GM21381 (cell line): ENCODE measurements at regions not wholly inside any gene's neighbourhood (a gene's known extent, or its start where the extent isn't known, plus 50 kb on each side); places are given as distances from the start of the nearest gene placed in this dataset.
"Not testable (repeated sequence)": the region's sequence is repeated elsewhere in the genome, so short reads cannot be mapped to it uniquely, and the experiment has no call there.

Experiments used
- ATAC-seq: cut with Tn5 transposase; IDR thresholded peaks from one replicate; pipeline ENCODE4 v1.9.1; 2021; ENCODE audit warnings: mild to moderate bottlenecking, moderate library complexity; ENCODE audit not compliant: unreplicated experiment

- no peak for ATAC-seq
Measured at GRCh38 chr4:151459375-151459774, 50.4 kb downstream of the FHIP1A start.

- ATAC-seq = no peak
Measured at GRCh38 chr4:151460434-151460833, 51.5 kb downstream of the FHIP1A start.

- ATAC-seq = no peak
Measured at GRCh38 chr4:151462554-151462953, 53.6 kb downstream of the FHIP1A start.

DNA sequence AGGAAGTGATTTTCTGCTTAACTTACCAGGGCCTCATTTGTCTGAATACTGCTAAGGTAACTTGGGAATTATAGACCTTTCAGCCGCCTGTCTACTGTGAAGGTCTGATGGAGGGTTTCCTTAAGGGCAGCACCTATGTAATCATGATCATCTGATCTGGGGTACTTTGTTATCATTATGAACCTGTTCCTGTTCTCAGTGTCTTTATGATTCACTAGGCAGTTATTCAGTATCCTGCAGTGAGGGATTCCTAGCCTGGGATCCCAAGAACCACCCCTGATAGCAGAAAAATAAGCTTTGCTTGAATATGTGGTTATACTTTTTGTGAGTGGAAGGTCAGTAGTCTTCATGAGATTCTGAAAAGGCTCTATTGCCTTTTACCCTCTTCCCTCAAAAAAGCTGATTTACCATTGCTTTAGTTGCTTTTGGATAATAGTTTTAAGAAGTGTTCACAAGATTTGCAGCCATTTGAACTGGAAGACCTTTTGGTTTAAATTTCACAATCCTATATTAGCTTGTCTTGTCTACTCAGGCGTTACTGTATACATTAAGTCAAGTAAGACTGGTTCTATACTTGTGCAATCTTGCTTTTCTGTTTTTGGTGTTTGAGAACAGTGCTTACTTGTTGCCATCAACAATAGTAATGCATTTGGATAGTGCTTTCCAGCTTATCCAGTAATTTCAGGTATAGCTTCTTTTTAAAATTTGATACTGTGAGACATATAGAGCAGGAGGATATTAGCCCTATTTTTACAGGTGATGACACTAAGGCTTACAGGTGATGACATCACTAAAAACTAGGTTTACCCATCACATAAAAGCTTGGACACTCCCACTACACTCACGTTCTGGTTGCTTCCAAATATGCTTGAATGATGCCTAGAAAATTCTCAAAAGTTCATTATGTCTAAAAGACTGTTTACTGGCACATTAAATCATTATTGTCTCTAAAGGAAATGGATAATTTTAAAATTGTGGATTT is 60.0 kb downstream of the FHIP1A start:
- ATAC-seq = no peak

GRCh38 chr4:151469970-151470369 is 61.0 kb downstream of the FHIP1A start:
- no peak for ATAC-seq

DNA sequence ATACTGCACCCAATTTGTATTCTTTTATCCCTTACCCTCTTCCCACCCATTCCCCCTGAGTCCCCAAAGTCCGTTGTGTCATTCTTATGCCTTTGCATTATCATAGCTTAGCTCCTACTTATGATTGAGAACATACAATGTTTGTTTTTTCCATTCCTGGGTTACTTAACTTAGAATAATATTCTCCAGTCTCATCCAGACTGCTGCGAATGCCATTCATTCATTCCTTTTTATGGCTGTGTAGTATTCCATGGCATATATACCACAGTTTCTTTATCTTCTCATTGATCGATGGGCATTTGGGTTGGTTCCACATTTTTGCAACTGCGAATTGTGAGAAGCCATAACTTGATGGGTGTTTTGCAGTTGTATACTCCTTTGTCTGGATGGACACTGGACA is 62.8 kb downstream of the FHIP1A start:
- ATAC-seq = no peak

GRCh38 chr4:151472297-151472696 is 63.3 kb downstream of the FHIP1A start:
- ATAC-seq = no peak

DNA sequence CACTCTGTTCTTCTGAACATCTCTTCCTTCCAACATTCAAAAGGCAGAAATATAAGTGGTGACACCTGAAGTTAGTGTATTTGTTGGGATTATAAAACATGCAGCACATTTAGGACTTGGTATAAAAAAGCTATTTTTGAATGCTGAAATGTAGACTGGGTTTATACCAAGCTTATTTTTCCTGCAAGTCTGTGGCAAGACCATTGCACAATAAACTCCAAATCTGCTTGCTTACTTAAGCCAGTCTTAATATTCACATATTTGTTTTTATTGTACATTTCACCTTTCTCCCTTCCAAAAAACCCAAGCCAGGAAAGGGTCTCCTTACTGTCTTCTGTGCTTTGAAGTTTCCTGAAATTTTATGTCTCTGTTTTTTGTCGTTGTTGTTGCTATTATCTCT is 63.7 kb downstream of the FHIP1A start:
- no peak for ATAC-seq

DNA sequence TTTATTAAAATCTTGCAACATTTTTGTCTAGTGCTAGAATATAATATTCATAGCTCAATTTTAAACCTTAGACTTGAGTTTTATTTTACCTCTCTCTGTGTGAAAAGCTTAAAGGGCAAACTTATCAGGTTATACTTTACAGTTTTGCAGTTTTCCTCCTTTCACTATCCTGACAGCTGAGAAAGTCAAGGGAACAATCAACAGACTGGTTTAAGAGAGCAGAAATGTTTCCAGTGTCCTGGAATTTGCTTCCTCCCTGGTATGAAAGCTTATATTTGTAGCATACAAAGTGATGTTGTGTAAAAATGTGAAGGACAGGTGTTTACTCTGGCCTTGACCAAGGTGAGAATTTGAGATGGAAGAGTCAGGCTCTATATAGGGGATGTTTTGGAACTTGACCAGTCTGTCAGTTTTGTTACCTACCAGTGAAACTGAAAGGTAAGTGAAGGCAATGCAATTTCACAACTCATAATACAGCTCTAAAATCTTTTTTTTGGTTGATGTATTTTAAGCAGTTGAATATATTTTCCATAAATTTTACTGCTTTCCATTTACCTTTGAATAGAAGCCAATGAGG is 64.6 kb downstream of the FHIP1A start:
- ATAC-seq = no peak

DNA sequence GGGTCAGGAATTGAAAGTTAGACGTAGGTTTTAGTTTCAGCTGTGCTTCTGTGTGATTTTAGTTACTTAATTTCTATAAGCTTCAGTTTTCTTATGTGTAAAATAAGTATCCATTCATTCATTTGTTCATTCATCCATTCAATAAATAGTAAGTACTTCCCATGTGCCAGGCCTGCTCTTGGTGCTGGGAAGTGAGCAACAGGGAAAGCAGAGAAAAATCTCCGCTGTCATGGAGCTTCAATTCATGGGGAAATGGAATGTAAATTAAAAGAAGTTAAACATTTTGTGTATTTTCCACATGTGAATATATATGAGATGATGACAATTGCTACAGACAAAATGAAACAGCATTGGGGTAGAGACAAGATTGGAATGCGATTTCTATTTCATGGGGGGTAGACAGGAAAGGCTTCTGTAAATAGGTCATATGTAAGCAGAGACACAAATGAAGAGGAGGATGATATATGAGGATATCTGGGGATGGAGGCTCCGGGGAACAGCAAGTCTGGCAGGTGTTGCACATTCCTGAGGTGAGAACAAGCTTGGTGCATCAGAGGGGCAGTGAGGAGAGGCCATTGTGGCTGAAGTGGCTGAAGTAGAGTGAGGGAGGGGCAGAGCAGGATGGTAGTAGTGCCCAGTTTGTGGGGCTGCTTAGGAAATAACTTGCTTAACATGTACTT is 66.2 kb downstream of the FHIP1A start:
- no peak for ATAC-seq

DNA sequence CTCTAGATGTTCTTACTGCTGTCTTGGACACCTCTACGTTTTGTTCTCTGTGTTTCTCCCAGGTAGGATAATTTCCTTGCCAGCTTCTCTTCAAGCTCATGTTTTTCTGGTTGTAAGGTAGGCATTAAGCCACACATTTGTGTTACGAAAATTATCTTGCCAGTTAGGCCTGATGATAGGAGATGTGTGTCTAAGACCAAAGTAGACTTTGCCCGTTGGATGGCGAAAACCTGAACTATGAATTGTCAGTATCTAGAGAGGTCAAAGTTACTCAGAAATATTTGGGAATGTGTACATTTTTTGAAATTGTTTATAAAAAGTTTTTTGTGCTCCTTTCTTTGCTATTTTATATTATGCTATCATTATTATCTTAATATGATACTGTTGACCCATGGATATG is 72.8 kb downstream of the FHIP1A start:
- no peak for ATAC-seq

DNA sequence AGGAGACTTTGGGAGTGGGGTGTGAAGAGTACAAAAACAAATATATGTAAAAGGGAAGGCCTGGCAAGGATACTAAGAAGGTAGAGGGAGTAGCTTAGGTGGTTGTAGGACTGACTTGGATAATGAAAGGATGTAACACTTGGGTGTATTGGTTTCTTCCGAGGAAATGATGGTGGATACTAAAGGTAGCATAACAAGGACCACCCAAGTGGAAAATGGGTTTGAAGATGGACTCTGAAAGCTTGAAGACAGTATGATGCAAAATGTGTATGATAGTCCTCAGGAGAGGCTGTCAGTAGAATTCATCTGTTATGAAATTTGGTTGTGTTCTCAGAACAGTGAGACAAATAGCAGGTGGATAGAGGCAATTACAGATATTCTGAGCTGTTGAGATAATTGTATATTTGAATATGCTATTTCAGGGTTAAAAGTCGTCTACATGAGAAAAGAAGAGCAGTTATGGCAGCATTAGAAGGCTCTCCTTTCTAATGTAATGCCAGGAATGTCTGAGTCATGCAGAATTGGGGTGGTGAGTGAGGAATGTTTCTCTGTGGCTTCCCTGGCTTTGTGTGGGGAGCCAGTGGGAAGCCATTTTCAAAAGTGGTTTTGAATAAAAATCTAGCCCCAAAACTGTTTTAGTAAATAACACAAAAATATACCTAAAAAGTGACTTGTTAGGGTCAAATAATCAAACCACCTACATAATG is 75.6 kb downstream of the FHIP1A start:
- no peak for ATAC-seq

GRCh38 chr4:151485541-151486131 is 76.7 kb downstream of the FHIP1A start:
- no peak for ATAC-seq

DNA sequence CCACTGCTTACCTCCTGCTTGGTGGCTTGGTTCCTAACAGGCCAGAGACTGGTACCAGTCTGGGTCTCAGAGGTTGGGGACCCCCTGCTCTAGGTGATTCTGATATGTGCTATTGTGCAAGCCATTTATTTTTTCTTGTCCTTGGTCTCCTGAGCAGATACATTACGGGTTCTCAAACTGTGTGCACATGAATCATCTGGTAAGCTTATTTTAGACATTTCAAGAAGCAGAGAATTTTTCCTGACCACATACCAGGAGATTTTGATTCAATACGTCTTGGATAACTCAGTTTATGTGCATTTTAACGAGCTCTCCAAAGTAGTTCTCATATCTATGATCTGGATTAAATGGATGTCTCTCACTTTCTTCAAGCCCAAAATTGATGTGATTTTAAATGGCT is 77.2 kb downstream of the FHIP1A start:
- ATAC-seq = no peak

DNA sequence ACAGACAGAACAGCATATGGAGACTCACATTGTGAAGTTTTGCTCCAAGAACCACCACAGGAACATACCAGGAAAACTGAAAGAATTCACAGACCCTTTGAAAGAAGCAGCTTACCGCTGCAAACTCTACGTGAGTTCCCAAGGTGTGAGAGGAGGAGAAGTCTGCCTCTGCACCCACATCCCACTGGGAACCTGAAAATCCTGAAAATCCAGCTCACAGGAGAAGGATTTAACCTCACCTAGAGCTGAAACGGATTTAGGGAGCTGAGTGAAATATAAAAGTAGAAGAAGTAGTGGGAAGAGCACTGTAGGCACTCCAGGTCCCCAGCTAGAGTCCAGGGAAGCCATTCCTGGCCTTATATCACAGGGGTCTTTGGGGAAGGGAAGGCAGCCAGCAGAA is 80.0 kb downstream of the FHIP1A start:
- no peak for ATAC-seq

GRCh38 chr4:151489462-151490203 is 80.7 kb downstream of the FHIP1A start:
- no peak for ATAC-seq

GRCh38 chr4:151495612-151496011 is 86.6 kb downstream of the FHIP1A start:
- ATAC-seq = not testable (repeated sequence)

- not testable (repeated sequence) for ATAC-seq
Measured at GRCh38 chr4:151511548-151511947, 102.6 kb downstream of the FHIP1A start.

DNA sequence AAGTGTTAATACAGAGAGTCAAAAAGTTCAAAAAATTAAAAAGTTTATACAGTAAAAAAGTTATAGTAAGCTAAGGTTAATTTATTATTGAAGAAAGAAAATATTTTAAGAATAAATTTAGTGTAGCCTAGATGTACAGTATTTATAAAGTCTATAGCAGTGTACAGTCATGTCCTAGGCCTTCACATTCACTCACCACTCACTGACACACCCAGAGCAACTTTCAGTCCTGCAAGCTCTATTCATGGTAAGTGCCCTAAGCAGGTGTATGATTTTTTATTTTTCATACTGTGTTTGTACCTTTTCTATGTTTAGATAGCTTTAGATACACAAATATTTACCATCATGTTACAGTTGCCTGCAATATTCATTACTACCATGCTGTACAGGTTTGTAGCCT is 108.9 kb downstream of the FHIP1A start:
- no peak for ATAC-seq

GRCh38 chr4:151518359-151518758 is 109.4 kb downstream of the FHIP1A start:
- ATAC-seq = no peak
